MCF 10A (cell line): ENCODE measurements at regions not wholly inside any gene's neighbourhood (a gene's known extent, or its start where the extent isn't known, plus 50 kb on each side); places are given as distances from the start of the nearest gene placed in this dataset.

Experiments
- BruUV-seq: library from RNA; stranded (reverse); fragments of 400-500 nt; replicated peaks from 2 replicates; lab custom pipeline; 2021; lab: Mats Ljungman, UMichigan
- CTCF ChIA-PET: fragments of 300-600 bp; sonication (Branson Sonifier 250); formaldehyde crosslinking; extraction: SDS; loops from one replicate; lab custom pipeline; 2021; ENCODE audit warnings: antibody characterized with exemption, inconsistent platforms; lab: Yijun Ruan, JAX
- POLR2A ChIA-PET: fragments of 300-600, 350-650 bp; sonication (Branson Sonifier 250); formaldehyde crosslinking; extraction: SDS; loops from one replicate; lab custom pipeline; 2020; ENCODE audit warnings: antibody characterized with exemption, inconsistent platforms; lab: Yijun Ruan, JAX
- DNase-seq: peaks from one replicate; pipeline ENCODE4 v3.0.0-alpha.2; 2018; ENCODE audit not compliant: unreplicated experiment
- H3K27ac Mint-ChIP-seq: one replicate; pipeline ENCODE4 v1.8.0; 2022; ENCODE audit warnings: mild to moderate bottlenecking, low read depth, mixed read lengths; ENCODE audit not compliant: unreplicated experiment
- H3K27me3 Mint-ChIP-seq: one replicate; pipeline ENCODE4 v1.8.0; 2022; ENCODE audit warnings: mixed read lengths; ENCODE audit not compliant: insufficient read depth, unreplicated experiment
- H3K36me3 Mint-ChIP-seq: one replicate; pipeline ENCODE4 v1.8.0; 2022; ENCODE audit warnings: mild to moderate bottlenecking, moderate library complexity, mixed read lengths; ENCODE audit not compliant: insufficient read depth, unreplicated experiment
- H3K4me1 Mint-ChIP-seq: one replicate; pipeline ENCODE4 v1.8.0; 2022; ENCODE audit warnings: mixed read lengths; ENCODE audit not compliant: insufficient read depth, unreplicated experiment
- H3K4me3 Mint-ChIP-seq: one replicate; pipeline ENCODE4 v1.8.0; 2022; ENCODE audit warnings: mild to moderate bottlenecking, moderate library complexity, mixed read lengths; ENCODE audit not compliant: unreplicated experiment
- H3K9me3 Mint-ChIP-seq: one replicate; pipeline ENCODE4 v1.8.0; 2022; ENCODE audit warnings: mixed read lengths; ENCODE audit not compliant: unreplicated experiment
- CTCF ChIP-seq: fragments of 200-600 bp; IDR thresholded peaks from one replicate; pipeline ENCODE4 v1.8.0; 2022; ENCODE audit warnings: antibody characterized with exemption, mild to moderate bottlenecking; ENCODE audit not compliant: unreplicated experiment
- intact Hi-C: fragments of 100-400 bp; cut with micrococcal nuclease; formaldehyde crosslinking; loops from 2 replicates; pipeline ENCODE4 v1.14.1; 2022

- Mint-ChIP-seq H3K4me3 (no peak overlapping the region), H3K4me1 (no peaks in the 10 kb centered on the region), H3K36me3 (no peaks in the 10 kb centered on the region), H3K27me3 (no peaks in the 10 kb centered on the region), H3K9me3 (peaks cover 12% of the 10 kb centered on the region), H3K27ac (no peak overlapping the region)
- intact Hi-C loops: no loop called here
- no peak for DNase-seq
- ChIA-PET CTCF (no interaction called here), POLR2A (no interaction called here)
- no TSS peak for BruUV-seq
- TF ChIP-seq CTCF: no peak
Measured at GRCh38 chr1:69388044-69388443, 179.7 kb upstream of the LRRC7 start.

GRCh38 chr1:69400128-69400527 is 167.6 kb upstream of the LRRC7 start:
- Mint-ChIP-seq H3K36me3 (no peaks in the 10 kb centered on the region), H3K27me3 (no peaks in the 10 kb centered on the region), H3K4me3 (no peak overlapping the region), H3K4me1 (no peaks in the 10 kb centered on the region), H3K27ac (no peak overlapping the region), H3K9me3 (no peaks in the 10 kb centered on the region)
- no peak for DNase-seq
- ChIA-PET POLR2A (no interaction called here), CTCF (no interaction called here)
- BruUV-seq: no TSS peak
- intact Hi-C loops: no loop called here
- TF ChIP-seq CTCF: no peak

GRCh38 chr1:69401879-69402278 is 165.8 kb upstream of the LRRC7 start:
- Mint-ChIP-seq H3K36me3 (no peaks in the 10 kb centered on the region), H3K9me3 (no peaks in the 10 kb centered on the region), H3K27me3 (no peaks in the 10 kb centered on the region), H3K4me3 (no peak overlapping the region), H3K27ac (no peak overlapping the region), H3K4me1 (no peaks in the 10 kb centered on the region)
- DNase-seq: no peak
- BruUV-seq: no TSS peak
- TF ChIP-seq CTCF: no peak
- ChIA-PET POLR2A (no interaction called here), CTCF (no interaction called here)
- intact Hi-C loops: no loop called here

GRCh38 chr1:69403756-69404320 is 163.9 kb upstream of the LRRC7 start:
- Mint-ChIP-seq H3K27ac (no peak overlapping the region), H3K27me3 (no peaks in the 10 kb centered on the region), H3K9me3 (peaks cover 6% of the 10 kb centered on the region), H3K36me3 (no peaks in the 10 kb centered on the region), H3K4me1 (no peaks in the 10 kb centered on the region), H3K4me3 (no peak overlapping the region)
- no TSS peak for BruUV-seq
- TF ChIP-seq CTCF: no peak
- ChIA-PET CTCF (interaction anchor here (0.5 to 1.2 kb wide), 3 partner anchors 334 to 961 kb away, joined by 3 to 4 read pairs (median 4); no protein-coding TSS in a partner anchor), POLR2A (no interaction called here)
- intact Hi-C loops: no loop called here
- DNase-seq: no peak
